22Rv1 (cell line): ENCODE measurements at regions not wholly inside any gene's neighbourhood (a gene's known extent, or its start where the extent isn't known, plus 50 kb on each side); places are given as distances from the start of the nearest gene placed in this dataset.

Experiments
- CTCF ChIP-seq: fragments of 450-650 bp; IDR thresholded peaks from 2 replicates; pipeline ENCODE4 v1.5.1; 2017; ENCODE audit warnings: mild to moderate bottlenecking
- ZFX ChIP-seq: fragments of 450-650 bp; IDR thresholded peaks from 2 replicates; pipeline ENCODE4 v1.6.1; 2017; ENCODE audit warnings: antibody characterized with exemption, borderline replicate concordance

GRCh38 chr11:15379483-15379882 lies 264.8 kb downstream of the INSC start:
- TF ChIP-seq CTCF (no peak), ZFX (no peak)
